ENCODE measurements at regions not wholly inside any gene's neighbourhood (a gene's known extent, or its start where the extent isn't known, plus 50 kb on each side); places are given as distances from the start of the nearest gene placed in this dataset.

DNA sequence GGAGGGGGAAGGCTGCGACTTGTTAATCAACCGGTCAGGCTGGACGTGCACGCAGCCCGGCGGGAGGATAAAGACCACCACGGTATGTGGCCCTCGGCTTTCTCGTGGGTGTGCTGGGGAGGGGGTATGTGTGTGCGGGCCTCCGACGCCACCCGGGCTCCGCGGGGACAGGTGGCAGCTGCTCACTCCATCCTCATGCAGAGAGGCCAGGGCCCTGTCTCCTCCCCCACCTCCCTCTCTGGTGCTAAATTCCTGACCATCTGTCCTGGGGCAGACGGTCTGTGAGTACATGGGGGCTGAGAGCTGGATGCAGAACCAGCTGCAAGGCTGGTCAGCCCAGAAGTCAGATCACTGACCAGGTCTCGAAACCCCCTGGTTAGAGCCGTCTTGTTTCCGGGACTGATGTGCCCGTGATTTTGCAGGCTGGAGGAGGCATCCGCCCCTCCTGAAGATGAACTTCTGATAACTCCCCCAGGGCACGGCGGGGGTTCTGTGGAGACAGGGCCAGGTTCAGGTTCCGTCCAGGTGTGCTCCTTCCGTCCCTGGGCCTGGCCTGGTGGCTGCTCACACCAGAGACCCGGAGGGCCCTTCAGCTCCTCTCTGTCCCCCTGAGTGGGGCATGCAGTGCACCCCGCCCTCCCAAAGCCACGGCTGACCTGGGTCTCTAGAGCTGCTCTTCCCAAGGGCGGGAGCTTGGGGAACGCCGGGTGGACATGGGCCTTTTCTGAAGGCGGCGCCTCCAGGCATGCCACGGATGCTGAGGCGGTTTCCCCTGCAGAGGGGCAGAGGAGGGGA, 1119.7 kb downstream of the BRD1 start:
- DNase-seq (ENCODE audit: low read depth), result no peak

DNA sequence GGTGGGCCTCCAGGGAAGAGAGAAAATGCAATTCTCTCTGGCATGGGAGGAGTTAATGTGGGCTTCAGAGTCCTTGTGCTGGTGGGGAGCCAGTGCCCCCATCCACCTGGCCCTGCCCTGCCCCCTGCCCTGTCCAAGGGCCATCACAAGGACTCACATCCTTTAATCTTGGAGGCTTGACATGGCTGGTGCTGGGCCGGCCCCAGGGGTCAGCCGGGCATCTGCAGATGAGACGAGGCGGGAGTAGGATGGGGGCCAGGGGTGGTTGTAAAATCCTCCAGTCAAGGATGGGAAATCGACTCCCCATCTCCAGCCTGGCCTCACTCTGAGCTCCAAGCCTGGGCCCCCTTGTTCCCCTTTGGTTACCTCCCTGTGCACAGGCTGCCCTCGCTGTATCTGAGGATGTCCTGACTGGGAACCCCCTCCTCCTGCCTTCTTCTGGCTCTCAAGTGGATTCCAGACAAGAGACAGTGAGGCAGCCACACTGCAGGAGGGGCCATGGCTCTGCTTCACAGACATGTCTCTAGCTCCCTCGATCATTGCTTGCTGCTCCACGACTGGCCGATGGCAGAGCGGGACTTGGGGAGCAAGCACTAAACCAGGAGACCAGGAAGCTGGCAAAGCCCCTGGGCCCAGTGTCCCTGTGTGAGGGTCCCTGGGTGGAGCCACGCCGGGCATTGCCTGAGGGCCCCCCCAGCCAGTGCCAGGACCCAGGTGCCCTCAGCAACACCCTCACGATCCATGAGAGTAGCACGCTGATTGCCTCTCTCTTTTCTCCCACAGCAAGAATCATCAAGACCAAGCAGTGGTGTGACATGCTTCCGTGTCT, 1120.5 kb downstream of the BRD1 start:
- no peak for DNase-seq (ENCODE audit: low read depth)

DNA sequence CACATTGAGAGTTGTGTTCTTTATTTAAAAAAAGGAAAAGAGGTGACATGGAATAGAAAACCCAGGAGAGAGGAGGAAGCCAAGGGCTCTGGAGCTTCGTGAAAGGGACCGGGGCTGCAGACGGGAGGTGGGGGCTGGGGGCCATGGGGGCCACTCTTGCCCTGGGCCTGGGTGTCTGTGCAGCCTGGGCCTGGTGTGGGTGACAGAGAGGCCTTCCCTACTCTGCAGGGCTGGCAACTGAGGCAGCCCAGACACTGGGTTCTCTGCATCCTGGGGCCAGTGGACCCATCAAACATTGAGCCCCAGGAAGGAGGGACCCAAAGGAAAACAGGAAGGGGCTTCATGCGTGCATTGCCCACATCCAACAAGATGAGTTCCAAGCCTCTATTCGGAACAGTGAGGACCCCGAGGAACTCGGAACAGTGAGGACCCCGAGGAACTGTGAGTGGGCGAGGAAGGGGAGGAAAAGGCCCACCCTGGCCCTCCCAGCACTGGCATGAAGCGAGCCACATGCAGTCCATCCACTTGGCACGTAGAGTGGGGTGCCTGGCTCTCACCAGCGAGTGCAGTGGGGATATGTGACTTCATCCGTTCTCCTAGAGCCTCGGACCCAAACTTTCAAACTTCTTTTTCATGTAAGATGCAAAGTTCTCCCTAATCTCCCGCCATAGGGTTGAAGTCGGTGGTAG, 1121.6 kb downstream of the BRD1 start:
- DNase-seq (ENCODE audit: low read depth), result no peak

DNA sequence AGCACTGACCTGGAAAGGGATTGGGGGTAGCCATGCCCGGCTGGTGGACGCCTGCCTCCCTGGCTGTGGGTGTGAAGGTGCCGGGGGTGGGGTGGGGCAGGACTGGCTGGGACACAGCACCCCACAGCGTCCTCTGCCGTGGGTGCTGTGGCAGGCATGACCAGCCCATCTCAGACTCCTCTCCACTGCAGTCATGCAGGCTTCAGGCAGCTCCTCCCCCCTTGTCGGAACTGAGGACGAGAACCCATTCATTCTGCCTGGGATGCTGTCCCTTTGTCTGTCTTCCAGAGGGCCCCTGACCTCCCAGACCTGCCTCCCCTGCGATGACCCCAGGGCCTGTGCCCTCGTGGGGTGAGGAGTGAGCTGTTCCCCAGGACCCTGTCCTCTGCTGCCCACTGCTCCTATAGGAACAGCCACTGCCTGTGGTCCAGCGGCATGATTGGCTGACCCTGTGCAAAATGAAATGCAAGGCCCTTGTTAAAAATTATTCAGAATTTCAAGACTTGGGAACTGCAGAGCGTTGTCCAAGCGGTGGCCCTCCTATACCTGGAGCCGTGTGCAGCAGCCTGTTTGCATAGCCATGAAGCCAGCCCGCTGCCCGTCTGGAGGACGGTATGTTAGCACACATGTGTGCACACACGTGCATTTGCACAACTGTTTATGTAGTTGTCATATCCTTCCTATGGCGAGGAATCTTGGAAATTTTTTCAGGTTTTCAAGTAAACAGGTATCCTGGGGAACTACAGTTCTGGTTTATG, 1122.3 kb downstream of the BRD1 start:
- no peak for DNase-seq (ENCODE audit: low read depth)

DNA sequence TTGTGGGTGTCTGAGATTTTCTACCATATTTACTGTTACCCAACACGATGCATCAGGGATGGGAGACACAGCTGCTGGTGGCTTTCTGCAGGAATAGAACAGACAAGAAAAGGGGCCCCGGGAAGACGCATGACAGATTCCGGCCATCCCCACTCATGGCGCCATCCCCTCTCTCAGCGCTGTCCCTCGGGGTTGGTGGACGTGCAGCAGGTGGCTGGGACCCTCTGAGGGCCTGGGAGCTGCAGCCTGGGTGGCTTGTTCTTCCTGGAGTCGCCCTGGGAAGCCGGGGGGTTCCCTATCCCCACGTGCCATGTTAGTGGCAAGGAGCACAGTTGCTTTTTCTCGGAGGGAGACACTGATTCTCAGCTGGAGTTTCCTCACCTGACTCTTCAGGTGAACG, 1123.3 kb downstream of the BRD1 start:
- DNase-seq (ENCODE audit: low read depth), result no peak

DNA sequence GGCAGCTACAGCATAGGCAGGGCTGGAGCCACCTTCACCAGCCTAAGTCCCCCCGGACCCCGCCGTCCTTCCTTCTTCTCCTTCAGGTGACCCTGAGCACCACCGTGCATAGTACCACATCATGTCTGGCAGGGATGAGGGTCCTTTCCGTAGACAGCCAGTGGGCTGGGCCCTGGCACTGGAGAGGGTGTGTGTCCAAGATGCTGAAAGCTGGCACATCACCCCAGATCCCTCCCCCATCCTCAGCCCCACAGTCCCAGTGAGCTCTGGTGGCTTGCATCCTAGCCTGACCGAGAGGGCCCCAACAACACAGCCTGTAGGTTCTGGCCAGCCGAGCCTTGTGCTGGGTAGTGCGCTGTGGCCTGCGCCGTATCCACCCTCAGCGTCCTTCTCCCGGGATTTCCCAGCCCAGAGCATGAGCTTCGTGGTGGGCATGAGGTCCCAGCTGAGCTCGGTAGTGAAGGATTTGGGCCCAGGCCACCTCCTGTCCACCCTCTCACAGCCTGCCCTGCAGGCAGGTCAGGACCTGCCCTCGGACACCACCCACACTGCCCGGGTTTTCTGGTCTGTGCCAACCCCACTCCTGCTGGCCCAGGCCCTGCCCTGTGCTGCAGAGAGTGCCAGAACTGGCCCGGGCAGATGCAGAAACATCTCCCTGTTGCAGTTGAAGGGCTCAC, 1124.3 kb downstream of the BRD1 start:
- DNase-seq (ENCODE audit: low read depth), result no peak

DNA sequence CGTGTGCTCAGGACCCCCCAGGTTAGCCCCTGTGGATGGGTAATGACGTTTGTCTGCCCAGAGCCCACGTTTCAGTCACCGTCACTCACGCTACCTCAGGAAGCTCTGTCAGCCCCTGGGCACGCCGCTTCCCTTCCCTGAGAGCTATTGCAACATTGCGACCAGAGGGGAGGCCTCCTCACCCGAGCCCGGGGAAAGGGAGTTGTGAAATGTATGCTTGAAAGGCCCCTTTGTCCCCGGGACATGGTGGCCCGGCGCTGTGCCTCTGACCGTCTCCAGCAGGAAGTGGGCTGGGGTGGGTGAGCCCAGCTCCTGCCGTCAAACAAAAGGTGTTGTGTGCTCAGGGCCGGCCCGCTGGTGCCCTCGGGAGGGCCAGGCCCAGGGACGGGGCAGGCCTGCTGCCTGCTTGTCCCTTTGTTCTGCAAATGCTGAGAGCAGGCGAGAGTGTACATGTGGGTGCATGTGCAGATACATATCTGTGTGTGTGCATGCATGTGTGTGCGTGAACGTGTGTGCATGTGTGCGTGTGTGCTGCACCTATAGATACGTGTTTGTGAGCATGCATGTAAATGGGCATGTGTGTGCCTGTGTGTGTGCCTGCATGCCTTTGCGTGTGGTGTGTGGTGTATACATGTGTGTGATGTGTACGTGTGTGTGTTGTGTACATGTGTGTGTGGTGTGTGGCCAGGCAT, 1125.0 kb downstream of the BRD1 start:
- DNase-seq (ENCODE audit: low read depth), result no peak

DNA sequence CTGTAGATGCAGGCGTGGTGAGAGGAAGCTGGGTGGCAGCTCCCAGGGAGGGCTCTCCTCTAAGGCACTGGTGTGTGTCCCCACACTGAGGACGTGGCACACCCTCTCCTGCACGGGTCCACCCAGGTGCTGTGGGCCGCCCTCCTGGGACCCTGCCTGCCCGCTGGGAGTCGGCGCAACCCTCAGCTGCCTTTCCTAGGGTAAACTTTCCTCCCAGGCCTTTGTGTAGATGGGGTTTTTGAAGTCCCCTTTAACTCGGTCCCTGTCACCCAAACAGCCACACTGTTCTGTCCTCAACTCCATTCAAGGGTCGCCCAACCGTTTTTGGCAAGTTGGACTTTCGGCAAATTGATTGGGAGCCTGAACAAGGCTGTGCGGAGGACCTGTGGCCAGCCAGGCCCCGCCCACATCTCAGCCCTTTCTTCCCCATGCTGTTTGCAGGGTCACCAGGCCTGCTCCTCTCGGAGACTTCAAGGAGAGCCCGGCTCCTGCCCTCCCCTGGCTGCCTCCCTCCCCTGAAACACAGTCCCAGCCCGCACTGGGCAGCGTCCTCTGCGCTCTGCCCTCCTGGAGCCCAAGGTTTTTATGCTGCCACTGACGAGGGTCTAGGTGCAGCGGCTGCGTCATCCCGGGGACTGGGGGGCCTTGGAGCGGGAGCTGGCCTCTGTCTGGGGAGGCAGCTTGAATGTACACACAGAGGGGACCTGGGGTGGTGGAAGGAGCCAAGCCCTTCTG, 1126.2 kb downstream of the BRD1 start:
- no peak for DNase-seq (ENCODE audit: low read depth)

DNA sequence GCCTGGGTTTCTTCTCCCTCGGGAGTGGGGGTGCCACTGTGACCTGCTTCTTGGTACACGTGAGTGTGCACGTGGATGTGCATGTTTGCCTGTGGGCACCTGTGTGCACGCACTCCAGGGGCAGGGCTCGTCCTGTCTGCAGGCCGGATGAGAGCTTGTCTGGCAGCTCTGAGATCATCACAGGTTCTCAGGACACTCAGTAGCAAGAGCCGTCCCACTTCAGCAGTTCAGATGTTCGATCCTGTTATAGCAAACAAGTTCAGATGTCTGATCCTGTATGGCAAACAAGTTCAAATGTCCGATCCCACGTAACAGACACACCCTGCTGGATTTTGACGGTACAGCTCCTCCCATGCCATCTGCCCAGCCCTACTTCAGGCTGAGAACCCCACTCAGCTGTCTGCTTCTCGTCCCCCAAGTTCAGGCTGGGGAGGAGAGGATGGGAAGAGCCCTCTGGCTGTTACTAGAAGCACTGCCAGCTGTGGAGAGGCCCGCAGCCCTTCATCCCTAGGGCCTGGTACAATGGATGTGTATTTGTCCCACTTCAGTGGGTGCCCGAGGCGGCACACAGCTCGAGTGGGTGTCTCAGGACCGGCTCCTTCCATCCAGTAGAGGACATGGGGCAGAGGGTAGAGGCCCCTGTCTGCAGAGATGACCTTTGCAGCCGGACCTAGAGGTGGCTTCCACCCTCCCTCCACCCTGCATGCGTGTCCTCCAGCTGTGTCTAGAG, 1126.9 kb downstream of the BRD1 start:
- DNase-seq (ENCODE audit: low read depth), result no peak

DNA sequence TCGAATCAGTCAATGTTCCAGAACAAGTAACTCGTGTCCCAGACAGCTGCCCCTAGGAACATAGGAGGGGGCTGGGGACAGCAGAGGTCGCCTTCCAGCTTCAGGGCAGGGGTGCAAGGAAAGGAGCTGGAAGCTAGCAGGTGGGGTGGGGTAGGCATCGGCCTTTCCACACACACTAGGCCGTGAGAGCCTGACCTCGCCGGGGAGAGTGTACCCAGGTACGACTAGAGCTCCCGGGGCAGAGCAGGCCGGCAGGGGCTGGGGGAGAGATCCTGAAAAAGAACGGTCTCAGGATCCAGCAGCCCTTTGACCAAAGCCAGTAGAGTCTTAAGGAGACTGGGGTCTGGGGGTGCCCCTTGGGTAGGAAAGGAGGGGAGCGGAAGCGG, 1127.5 kb downstream of the BRD1 start:
- DNase-seq (ENCODE audit: low read depth), result no peak

DNA sequence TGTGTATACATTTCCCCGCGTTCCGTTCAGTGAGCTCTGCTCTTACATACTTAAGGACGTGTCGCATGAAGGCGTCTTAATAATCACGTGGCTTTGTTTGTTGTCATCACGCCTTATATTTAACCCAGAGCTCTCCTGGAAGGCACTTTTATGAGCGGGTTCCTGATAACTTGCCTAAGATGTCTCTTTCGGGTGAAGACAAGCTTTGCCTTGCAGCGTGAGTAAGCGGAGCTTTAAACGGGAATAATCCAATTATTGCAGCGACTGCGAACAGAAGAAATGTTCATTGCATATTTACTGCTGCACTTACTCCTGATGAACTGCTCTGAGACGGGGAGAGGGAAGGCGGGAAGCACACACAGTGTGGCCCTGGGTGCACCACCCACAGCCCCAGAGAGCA, 1128.2 kb downstream of the BRD1 start:
- no peak for DNase-seq (ENCODE audit: low read depth)

DNA sequence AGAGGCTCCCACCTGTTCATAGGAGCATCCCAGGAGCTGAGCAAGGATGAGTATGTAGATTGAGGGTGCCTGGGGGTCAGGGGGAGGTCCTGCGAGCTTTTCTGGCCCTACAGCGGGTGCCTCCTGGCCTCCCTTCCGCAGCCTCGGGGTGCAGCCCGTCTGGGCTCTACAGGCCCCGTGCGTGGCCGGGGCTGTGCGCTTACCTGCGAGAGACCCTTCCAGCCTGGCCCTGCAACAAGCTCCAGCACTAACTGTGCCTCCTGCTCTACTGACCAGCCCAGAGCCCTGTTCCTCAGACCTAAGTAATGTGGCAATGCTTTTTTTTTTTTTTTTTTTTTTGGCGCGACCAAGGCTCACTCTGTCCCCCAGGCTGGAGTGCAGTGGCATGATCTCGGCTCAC, 1129.1 kb downstream of the BRD1 start:
- DNase-seq (ENCODE audit: low read depth), result no peak

DNA sequence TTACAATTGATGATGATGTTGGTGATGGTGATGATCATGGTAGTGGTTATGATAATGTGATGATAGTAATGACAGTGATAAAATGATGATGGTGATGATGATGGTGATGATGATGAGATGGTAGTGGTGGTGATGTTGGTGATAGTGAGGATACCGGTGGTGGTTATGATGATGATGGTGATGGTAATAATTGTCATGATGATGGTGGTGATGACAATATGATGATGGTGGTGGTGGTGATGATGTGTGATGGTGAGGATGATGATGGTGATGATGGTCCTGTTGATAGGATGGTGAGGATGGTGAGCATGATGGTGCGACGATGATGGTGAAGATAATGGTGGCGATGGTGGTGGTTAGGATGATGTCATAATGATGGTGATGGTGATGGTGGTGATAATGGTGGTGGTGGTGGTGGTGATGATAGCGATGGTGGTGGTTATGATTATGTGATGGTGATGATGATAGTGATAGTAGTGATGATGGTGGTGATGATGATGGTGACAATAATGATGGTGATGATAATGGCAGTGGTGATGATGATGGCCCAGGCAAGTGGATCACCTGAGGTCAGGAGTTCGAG, 1129.9 kb downstream of the BRD1 start:
- DNase-seq (ENCODE audit: low read depth), result no peak

DNA sequence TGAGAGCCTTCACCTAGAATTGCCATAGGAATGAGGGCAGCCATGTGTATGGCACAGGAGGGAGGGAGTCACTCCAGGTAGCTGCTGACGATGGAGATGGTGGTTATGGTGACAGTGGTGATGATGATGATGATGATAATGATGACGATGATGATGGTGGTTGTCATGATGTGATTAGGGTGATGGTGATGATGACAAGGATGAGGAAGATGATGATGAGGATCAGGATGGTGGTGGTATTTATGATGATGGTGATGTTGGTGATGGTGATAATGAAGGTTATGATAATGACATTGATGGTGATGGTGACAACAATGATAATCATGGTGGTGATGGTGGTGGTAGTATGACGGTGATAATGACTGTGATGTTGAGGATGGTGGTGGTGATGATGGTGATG, 1130.5 kb downstream of the BRD1 start:
- no peak for DNase-seq (ENCODE audit: low read depth)

DNA sequence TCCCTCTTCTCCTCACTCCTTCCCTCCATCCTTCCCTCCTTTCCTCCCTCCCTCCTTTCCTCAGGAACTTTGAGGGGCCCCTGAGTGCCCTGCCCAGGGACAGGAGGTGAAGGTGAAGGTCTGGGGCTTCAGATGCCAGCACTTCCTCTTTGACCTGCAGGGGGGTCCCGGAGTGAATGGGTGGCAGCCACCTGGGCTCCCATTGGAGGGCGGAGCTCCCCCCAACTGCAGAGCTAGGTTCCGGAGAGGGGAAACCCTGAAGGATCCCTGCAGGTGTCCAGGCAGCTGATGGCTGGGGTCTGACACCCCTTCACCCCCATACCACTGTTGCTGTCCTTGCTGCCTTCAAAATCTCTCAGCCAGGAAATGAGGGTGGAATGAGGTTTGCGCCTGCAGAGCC, 1131.3 kb downstream of the BRD1 start:
- DNase-seq (ENCODE audit: low read depth), result no peak

DNA sequence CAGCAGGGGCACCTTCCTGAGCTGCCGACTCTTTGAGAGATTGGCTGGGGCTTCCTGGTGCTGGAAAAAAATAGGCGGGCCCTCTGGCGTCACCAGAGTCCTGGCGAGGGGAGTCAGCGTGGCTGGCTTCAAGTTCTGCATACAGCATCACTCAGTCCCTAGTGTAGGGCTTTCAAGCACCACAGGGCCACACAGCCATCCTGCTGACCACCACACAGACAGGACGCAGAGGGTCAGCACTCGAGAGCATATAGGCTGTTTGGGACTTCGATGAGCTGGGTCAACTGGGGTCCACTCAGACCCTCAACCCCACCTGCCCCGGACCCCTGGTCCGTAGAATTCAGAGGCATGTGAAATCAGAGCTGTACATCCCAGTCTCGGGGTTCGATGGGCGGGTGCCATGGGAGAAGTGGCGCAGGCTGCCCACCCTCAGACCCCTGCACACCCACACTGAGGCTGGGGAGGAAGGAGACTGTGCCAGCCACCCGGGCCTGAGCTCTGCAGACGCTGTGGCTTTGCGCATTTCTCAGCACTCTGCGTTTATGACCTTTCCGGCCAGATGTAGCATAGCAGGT, 1131.9 kb downstream of the BRD1 start:
- DNase-seq (ENCODE audit: low read depth), result no peak

DNA sequence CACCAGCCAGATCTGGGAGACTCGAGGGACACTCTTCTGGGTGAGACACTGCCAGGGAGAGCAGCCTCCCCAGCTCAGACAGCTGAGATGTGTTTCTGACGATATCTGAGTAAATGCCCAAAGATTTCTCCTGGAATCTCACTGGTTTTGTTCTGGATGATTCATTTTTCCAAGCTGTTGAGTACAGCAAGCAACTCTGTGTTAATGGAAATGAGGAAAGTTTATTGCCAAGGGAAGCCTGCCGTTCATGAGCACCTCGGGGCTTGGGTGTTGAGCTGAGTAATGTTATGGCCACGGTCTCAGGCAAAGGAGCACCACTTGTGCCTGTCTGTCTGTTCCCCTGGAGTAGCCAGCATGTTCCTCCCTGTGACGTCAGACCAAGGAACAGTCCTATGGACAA, 1132.4 kb downstream of the BRD1 start:
- DNase-seq (ENCODE audit: low read depth), result no peak

DNA sequence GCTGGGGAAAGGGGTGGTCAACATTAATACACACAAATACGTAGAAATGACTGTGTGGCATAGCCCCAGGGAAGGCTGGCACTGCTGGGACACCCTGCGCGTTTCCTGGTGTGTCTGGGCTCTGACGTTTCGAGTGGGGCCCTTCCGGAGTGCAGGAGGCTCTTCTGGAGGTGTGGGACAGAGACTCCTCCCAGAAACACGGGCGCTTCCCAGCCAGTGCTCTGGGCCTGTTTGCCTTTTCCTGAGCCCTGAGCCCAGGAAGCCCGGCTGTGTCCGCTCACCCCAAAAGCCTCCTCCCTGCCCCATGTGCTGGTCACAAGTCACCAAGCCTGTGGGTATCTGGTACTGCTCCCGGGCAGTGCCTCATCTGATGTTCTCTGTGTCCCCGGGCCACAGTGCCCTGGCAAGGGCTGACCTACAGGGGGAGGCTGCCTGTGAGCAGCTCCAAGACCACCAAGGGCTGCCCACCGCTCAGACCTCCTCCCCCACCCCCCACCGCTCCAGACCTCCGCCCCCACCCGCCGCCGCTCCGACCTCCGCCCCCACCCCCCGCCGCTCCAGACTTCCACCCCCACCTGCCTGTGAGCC, 1133.3 kb downstream of the BRD1 start:
- DNase-seq (ENCODE audit: low read depth), result no peak
